ENCODE measurements at regions not wholly inside any gene's neighbourhood (a gene's known extent, or its start where the extent isn't known, plus 50 kb on each side); places are given as distances from the start of the nearest gene placed in this dataset.

GRCh38 chr22:46072981-46073682 is 77.2 kb upstream of the PPARA start:
- peak overlapping the region; percentile 62 for H3K4me3 ChIP-seq (ENCODE audit: low read length)
- no peak for DNase-seq (ENCODE audit: low read depth, low spot score)

GRCh38 chr22:46073683-46074504 is 76.4 kb upstream of the PPARA start:
- peak overlapping the region; percentile 62 for H3K4me3 ChIP-seq (ENCODE audit: low read length)
- DNase-seq (ENCODE audit: low read depth, low spot score): no peak

DNA sequence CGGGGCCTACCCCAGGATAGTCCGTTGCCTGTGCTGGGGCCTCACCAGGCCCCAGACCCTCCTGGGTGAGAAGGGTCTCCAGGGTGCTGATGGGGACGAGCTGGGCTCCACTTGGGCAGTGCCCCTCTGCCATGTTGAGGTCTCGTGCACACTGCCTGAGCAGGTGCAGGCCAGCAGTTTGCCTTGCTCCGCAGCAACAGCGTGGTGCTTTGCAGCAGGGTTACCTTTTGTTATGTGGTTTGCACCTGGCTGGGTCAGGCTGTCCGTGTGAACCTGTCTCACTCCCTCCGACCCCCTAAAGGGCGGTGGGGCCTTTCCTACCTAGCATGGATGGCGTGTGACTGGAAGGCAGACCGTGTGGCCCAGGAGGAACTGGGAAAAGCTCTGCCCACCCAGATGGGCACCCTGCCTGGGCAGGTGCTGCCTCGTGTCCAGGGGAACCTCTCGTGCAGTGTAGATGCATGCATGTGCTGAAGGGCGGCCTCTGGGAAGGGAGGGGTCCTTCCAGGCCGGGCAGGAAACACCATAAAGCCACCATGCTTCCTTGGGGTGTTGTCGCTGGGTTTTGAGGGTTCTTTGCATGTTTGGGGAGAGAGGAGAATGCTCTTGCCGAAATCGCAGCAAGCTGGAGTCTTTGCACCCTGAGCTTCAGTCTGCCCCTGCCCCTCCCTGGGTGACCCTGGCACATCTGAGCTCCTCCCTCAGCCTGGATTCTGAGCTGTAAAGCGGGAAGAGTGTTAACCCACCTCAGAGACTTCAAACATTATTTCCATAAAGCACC is 75.4 kb upstream of the PPARA start:
- no peak for DNase-seq (ENCODE audit: low read depth, low spot score)
- no peak overlapping the region for H3K4me3 ChIP-seq (ENCODE audit: low read length)

DNA sequence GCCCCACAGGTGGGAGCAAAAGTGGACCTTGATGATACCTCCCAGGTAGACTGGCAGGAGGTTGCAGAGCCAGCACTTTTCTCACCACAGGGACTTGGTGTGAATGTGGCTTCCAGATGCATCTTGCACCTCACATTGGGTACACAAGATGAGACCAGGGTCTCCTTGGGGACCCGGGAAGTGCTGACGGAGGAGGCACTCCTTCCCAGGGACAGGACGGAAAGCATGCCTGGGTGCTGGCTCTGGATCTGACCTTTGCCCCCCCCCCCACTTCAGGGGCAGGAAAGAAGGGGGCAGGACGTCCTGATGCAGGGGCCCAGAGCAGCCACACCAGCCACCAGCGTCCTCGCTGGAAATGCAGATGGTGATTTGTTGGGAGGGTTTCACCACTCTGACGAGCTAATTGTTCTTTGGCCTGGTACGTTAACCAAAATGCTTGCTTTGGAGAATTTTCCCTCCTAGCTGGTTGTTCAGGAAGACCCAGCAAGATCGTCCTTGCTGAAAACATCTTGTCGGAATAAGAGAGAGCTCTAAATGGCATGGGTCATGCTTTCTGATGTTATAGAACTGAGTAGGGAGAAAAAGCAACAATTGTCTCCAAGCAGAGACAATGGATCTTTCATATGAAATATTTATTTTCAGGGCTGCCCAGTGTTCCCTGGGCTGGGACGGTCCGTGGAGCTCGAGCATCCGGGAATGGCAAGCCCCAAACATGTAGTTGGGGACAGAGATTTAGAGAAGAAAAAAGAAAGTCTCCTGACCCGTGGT is 74.4 kb upstream of the PPARA start:
- DNase-seq (ENCODE audit: low read depth, low spot score): no peak

GRCh38 chr22:46076651-46077339 is 73.5 kb upstream of the PPARA start:
- H3K4me3 ChIP-seq (ENCODE audit: low read length): no peak overlapping the region
- DNase-seq (ENCODE audit: low read depth, low spot score): no peak

More for the DNA sequence above, 74.4 kb upstream of the PPARA start:
- H3K4me3 ChIP-seq (ENCODE audit: low read length): no peak overlapping the region

- no peak for DNase-seq (ENCODE audit: low read depth, low spot score)
- no peak overlapping the region for H3K4me3 ChIP-seq (ENCODE audit: low read length)
These were observed 72.6 kb upstream of the PPARA start for GRCh38 chr22:46077669-46078099.

DNA sequence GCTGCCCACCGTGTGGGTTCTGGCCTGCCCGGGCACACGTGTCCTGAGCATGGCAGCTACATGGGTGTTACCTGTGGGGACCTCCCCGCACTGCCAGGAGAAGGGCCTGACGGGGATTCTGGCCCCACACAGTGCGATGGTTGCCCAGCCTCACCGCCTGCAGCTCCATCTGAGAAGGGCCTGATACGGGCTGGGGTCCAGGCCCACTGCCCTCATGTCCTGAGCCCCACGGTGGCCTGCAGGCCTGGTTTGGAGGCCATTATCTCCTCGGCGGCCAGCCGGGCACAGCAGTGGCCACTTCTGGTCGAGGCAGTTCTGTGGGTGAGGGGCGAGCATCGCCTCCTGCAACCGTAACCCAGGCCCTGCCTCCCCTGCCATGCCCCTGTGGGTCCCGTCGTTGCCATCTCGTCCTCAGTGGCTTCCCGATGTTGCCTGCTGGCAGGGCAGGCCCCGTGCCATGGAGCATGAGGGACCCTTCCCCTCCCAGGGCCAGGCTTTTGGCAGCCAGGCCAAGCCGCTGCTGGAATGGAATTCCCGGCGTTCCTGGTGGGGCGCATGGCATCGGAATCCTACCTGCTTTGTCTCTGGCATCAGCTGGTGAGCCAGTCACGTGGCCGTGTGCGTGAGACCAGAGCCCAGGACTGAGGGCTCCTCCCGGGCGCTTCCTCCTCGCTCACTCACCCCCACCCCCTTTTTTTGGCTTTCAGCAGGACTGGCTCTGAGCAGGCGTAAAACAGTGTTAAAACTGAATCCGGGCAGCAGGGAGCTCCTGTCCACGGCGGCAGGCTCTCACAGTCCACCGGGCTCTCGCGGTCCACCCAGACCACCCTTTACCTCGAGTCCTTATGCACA is 71.9 kb upstream of the PPARA start:
- no peak for DNase-seq (ENCODE audit: low read depth, low spot score)
- H3K4me3 ChIP-seq (ENCODE audit: low read length): no peak overlapping the region

DNA sequence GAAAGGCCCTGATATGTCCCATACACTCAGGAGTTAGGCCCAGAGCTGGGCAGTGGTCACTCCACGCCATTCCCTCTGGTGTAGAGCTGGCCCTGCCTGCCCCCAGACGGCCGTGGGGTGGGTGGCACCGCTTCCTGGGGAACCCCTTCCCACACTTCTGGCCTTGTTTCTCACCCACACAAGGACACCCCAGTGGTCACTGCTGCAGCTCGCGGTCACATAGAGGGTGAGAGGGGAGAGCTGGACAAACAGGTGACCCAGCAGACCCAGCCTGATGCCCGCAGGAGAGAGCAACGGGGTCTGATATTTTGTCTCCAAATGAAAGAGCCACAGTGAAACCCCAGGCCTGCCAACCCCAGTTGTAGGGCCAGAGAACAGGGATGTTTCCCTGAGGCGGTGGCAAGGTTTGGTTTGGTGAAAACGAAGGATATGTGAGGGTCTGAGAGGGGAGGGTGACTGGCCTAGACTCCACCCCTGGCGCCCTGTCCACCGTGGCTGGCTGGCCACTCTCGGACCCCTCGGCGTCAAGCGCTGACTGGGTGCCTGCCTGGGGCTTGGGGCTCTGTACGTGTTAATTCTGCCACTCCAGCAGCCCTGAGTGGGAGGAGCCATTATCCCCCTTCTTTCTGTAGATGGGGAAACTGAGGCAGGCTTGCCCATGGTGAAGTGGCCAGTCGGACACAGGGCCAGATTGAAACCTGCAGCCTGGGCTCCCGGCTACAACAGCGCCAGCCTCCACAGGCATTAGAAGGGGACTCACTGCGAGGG is 71.0 kb upstream of the PPARA start:
- no peak for DNase-seq (ENCODE audit: low read depth, low spot score)
- H3K4me3 ChIP-seq (ENCODE audit: low read length): no peak overlapping the region

- no peak for DNase-seq (ENCODE audit: low read depth, low spot score)
- H3K4me3 ChIP-seq (ENCODE audit: low read length): no peak overlapping the region
These were observed 70.2 kb upstream of the PPARA start for GRCh38 chr22:46079861-46080821.

DNA sequence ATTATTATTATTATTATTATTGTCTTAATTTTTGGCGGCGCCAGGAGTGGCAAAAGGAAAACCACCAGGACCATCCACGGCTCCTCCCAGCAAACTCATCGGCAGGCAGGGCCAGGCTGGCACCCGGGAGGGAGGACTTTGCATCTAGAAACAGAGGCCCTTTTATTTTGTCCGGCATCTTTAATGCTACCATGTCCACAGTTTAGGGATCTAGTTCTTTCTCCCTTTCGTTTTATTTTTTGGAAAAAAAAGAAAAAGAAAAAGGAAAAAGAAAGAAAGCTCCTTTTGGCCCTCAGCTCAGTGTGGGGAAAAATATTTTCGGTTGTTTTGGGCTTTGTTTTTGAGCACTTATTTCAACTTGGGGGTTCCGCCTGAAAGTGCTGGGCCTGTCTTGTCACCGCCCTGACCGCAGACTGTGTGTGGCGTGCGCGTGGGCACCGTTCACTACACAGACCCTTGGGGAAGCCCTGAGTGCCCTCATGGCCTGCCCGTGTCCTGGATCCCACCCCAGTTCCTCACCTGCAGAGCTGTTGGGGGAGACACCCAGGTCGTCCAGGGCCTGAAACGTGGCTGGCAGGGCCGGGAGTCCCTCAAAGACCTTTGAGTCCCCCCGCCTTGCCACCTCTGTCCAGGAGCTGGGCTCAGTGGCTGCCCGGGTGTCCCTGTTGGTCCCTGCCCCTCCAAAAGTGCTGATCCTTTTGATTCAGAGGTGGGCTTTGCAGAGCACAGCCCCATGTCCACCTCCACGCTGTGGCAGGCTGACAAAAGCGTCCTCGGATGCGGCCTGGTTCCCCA is 69.1 kb upstream of the PPARA start:
- no peak overlapping the region for H3K4me3 ChIP-seq (ENCODE audit: low read length)
- DNase-seq (ENCODE audit: low read depth, low spot score): no peak

DNA sequence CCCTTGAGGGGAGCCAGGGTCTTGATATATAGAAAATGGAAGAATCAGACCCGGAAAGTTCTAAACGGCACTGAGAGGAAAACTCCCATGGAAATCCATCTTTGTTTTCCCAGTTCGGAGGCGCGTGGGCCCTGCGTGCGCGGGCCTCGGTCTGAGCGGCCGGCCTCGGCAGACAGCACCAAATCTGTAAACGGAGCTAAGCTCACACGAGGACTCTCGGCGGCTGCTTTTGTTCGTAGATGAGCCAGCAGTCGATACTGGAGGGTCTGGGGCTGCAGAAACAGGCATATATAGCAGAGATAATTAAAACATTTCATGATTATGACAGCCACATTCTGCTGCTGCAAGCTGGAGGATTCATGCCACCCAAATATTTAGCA is 68.5 kb upstream of the PPARA start:
- no peak overlapping the region for H3K4me3 ChIP-seq (ENCODE audit: low read length)
- no peak for DNase-seq (ENCODE audit: low read depth, low spot score)

DNA sequence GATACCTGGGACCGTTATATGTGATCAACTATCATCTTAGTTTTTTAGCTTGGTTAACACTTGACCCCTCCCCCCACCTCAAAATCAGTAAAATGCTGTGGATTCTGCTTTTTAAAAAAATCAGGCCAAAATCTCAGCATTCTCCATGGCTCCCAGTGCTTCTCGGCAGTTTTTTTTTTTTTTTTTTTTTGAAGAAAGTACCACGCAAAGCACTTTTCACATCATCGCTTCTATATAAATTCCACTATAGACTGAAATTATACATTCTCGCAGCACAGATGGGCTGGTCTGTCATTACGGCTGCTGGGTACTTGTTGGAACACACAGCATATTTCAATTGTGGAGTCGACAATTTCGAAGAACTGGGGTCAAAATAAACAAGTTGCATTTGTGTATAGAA is 67.7 kb upstream of the PPARA start:
- H3K4me3 ChIP-seq (ENCODE audit: low read length): no peak overlapping the region

GRCh38 chr22:46083383-46084350 is 66.7 kb upstream of the PPARA start:
- H3K4me3 ChIP-seq (ENCODE audit: low read length): no peak overlapping the region

More for the DNA sequence above, 67.7 kb upstream of the PPARA start:
- no peak for DNase-seq (ENCODE audit: low read depth, low spot score)

GRCh38 chr22:46084376-46084775 is 66.0 kb upstream of the PPARA start:
- H3K4me3 ChIP-seq (ENCODE audit: low read length): no peak overlapping the region
- DNase-seq (ENCODE audit: low read depth, low spot score): no peak

More at GRCh38 chr22:46083383-46084350, 66.7 kb upstream of the PPARA start:
- no peak for DNase-seq (ENCODE audit: low read depth, low spot score)

All from Jurkat, Clone E6-1 (cell line).